Head of caudate nucleus (tissue), 42 donors: ENCODE measurements at regions not wholly inside any gene's neighbourhood (a gene's known extent, or its start where the extent isn't known, plus 50 kb on each side); places are given as distances from the start of the nearest gene placed in this dataset.

Experiments
- DNase-seq, 42 donors: peaks; one replicate each; pipeline versions ENCODE4 v3.0.0 to v3.0.0-alpha.2; 2020 to 2021; ENCODE audit warnings: mixed read lengths in 7 of 42
- intact Hi-C: fragments of 100-400 bp; cut with DNase I; formaldehyde crosslinking; loops from one replicate; pipeline ENCODE4 v1.15.0; 2022

DNA sequence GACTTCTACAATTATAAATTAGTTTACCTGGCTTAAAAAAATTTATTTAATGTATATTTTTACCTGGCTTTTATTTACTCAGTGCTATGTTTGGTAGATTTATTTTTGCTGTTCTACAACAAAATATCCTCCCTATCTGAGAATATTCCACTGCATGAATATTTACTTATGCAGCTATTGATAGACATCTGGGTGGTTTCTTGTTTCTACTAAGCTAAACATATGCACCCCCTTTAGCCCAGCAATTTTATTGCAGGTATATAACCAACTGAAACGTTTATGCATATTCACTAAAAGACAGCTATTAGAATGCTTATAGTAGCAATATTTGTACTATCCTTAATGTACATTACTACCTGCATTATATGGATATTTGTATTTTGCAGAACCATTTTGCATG, 187.7 kb upstream of the CPHXL start:
- no peak for DNase-seq

GRCh38 chr16:75916451-75916850, 190.2 kb upstream of the CPHXL start:
- intact Hi-C loops: no loop called here
- DNase-seq: no peak

More for the DNA sequence above, 187.7 kb upstream of the CPHXL start:
- intact Hi-C loops: no loop called here

DNA sequence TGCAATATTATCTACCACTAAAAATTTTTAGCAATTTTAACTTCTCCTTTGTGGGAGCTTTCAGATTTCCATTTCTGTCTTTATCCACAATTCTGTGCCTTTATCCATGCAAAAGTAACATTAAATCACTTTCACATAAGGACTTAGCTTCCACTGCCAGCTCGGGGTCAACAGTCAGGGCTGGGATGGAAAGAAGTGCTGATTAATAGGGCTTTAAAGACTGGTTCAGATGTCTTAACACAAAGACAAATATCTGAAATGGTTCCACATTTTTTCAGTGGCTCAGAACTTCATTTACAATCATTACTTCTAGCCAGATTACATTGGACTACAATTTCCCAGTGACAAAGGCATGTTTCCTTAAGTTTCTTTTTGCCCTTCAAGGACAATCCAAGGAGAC, 191.8 kb upstream of the CPHXL start:
- DNase-seq: no peak
- intact Hi-C loops: no loop called here

DNA sequence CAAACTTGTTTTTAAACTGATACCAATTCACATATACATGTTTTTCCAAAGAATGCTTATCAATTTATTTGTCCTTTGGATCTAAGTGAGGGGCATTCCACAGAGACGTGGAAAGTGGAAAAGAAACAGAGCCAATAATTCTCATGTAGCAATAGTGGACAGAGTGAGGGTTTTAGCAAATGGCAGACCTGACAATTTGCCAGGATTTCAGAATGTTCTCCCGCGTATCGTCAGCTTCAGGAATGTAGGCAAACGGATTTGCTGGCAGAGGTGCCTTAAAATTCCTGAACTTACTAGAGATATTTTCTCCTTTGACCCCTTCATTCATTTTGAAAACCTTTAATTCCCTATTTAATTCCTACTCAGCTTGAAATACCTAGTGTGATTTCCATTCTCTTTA, 193.4 kb upstream of the CPHXL start:
- DNase-seq: peak in 1 of 42 donors; percentile 16

GRCh38 chr16:75921281-75921680, 195.0 kb upstream of the CPHXL start:
- intact Hi-C loops: no loop called here
- no peak for DNase-seq

More for the DNA sequence above, 193.4 kb upstream of the CPHXL start:
- intact Hi-C loops: no loop called here

- intact Hi-C loops: no loop called here
- no peak for DNase-seq
Measured at GRCh38 chr16:75922250-75922649, 196.0 kb upstream of the CPHXL start.

DNA sequence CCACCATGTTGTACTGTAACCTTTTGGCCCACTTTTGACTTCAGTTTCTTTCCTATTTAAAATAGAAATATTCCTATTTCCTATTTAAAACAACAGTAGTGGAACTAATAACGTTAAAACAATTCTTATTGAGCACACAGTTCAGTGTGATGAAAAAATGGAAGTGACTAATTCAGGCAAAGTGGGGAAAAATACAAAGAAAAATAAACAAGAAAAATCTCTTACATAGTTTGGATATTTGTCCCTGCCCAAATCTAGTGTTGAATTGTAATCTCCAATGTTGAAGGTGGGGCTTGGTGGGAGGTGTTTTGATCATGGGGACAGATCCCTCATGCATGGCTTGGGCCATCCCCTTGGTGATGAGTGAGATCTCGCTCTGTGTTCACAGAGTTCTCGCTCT, 198.1 kb upstream of the CPHXL start:
- intact Hi-C loops: no loop called here
- DNase-seq: no peak

DNA sequence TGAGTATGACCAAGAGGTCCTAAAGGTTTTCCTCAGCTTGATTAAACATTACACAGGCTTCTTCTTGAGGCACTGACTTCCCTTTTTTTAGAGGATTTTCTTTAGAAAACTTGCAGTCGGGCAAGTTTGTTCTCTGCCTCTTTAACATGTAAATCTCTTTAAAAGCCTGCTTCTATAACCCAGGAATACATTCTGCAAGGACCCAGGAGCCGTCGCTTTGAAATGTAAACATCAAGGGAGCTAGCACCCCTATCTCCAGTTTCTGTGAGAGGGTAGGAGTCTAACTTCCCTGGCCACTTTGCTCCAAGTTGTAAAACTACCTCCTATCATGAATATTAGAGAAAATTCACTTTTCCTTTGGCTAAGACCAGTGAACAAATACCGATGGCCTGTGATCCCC, 201.5 kb upstream of the CPHXL start:
- intact Hi-C loops: no loop called here
- no peak for DNase-seq

- intact Hi-C loops: no loop called here
- no peak for DNase-seq
Measured at GRCh38 chr16:75928295-75928694, 202.0 kb upstream of the CPHXL start.

- no peak for DNase-seq
Measured at GRCh38 chr16:75929046-75929445, 202.8 kb upstream of the CPHXL start.

DNA sequence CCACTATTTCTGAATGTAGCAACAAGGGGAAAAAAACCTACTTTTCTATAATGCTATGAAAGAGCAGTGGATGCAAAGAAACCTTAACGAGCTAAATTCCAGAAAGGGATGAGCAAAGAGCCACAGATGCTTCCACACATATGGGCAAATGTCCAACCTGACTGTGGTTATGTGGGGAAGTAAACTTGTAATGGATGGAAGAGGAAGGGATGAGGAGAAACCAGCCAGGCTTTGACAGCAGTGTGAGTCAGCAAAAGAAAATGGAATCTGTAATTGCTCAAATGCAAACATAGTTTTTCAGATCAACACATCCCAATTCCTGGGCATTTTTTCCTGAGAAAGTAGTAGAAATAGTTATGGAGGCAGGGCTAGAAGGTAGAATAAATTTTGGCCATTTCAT, 204.8 kb upstream of the CPHXL start:
- intact Hi-C loops: no loop called here
- DNase-seq: no peak

More at GRCh38 chr16:75929046-75929445, 202.8 kb upstream of the CPHXL start:
- intact Hi-C loops: no loop called here

DNA sequence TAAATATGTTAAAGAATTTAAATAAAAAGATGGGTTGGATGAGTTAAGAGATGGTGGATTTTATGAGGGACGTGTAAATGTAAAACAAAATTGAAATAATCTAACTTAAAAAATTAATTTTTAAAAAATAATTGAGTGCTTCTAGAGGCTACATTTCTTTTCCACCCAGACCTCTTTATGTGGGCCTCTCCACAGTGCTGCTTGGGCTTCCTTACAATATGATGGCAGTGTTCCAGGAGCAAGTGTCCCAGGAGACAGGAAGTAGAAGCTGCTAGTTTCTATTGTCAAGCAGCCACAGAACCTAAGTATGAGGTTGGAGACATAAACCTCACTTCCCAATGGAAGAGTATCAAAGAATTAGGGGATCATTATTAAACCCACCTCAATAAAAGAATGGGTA, 205.7 kb upstream of the CPHXL start:
- DNase-seq: no peak
- intact Hi-C loops: no loop called here

- intact Hi-C loops: no loop called here
- peak in 6 of 42 donors; percentile 17 to 38 (median 30) for DNase-seq
Measured at GRCh38 chr16:75938818-75939217, 212.5 kb upstream of the CPHXL start.

- DNase-seq: no peak
- intact Hi-C loops: no loop called here
Measured at GRCh38 chr16:75942351-75942750, 216.1 kb upstream of the CPHXL start.

- intact Hi-C loops: no loop called here
- no peak for DNase-seq
Measured at GRCh38 chr16:75942936-75943335, 216.6 kb upstream of the CPHXL start.

- intact Hi-C loops: no loop called here
- DNase-seq: no peak
Measured at GRCh38 chr16:75943705-75944514, 217.6 kb upstream of the CPHXL start.

DNA sequence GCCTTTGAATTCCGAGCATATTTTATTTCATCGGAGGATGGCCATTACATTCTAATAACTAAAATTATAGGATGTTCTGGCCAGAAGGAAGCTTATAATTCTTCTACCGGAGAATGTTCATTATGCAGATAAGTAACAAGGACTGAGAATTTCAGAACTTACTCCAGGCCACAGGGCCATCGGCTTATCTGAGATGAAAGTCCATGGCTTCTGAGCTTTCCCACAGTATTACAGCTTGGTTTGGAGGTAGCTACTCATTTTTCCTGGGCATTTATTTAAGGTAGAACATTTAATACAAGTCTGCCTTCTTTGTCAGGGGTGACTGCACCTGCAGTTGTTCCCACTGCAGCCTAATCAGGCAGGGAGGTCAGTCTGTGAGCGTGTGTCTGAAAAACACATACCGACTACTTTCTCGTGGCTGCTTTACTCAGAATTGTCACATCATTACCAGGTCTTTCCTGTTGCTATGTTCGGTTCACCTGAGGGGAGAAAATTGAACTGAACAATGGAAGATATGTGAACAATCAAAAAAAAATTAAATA, 219.7 kb upstream of the CPHXL start:
- intact Hi-C loops: no loop called here
- no peak for DNase-seq

GRCh38 chr16:75947626-75948239, 221.4 kb upstream of the CPHXL start:
- peak in 1 of 42 donors; percentile 26 for DNase-seq
- intact Hi-C loops: no loop called here

GRCh38 chr16:75948441-75948840, 222.2 kb upstream of the CPHXL start:
- intact Hi-C loops: no loop called here
- DNase-seq: peak in 1 of 42 donors; percentile 26

DNA sequence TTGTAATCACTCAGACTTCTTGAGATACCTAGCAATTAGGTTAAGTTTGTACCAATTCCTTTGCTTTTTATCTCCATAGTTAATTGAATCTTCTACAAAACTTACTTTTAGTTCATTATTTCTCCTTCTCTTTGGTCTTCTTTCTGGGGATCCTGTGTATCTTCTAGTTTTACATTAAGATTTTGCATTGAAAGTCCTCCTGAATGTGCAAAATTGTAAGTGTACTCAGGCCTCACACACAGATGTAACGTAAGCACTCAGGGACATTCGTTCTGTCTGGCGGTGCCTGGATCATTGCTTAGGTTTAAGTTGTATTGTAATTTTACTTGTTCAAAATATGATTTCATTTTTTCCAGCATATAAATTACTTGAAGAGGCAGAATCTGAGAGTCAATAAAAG, 222.6 kb upstream of the CPHXL start:
- intact Hi-C loops: no loop called here
- DNase-seq: peak in 1 of 42 donors; percentile 33

GRCh38 chr16:75952124-75952523, 225.8 kb upstream of the CPHXL start:
- intact Hi-C loops: no loop called here
- no peak for DNase-seq
